ENCODE measurements at regions not wholly inside any gene's neighbourhood (a gene's known extent, or its start where the extent isn't known, plus 50 kb on each side); places are given as distances from the start of the nearest gene placed in this dataset.

DNA sequence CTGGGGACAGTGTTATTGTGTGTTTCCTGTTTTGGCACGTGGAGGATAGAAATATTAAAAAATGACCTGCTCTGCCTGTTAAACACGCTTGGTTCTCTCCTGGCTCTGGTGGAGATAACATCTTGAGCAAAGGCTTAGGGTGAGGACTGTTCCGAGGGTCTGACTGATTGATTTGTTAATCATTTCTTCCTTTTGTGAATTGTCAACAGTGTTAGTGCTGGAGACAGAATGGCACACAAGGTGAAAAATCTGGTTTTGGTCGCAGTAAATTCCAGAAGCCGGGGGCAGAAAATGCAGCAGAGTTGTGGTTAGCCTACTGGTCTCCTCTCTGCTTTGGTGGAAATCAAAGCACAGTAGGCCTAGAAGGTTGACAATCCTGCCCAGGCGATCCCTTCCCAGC is 163.6 kb downstream of the FGF9 start:
- DNase-seq (ENCODE audit: low read depth, low spot score), result no peak
- Histone ChIP-seq H3K4me3 (ENCODE audit: low read depth in 2 of 2, low read length in 2 of 2) (no peak overlapping the region), H3K36me3 (ENCODE audit: control insufficient read depth, insufficient read depth, low read length) (no peaks in the 10 kb centered on the region), H3K4me1 (ENCODE audit: control insufficient read depth, insufficient read depth, low read length) (no peaks in the 10 kb centered on the region), H3K27me3 (ENCODE audit: control insufficient read depth, insufficient read depth, low read length) (no peaks in the 10 kb centered on the region), H3K9me3 (ENCODE audit: control insufficient read depth, insufficient read depth, low read depth, low read length) (no peaks in the 10 kb centered on the region), H3K27ac (ENCODE audit: low read length) (no peak overlapping the region)
- TF ChIP-seq SIN3A (IDR thresholded peaks at IDR 0.05; ENCODE audit: borderline replicate concordance, insufficient read depth, low read depth, low read length) (no peak), POLR2AphosphoS5 (IDR thresholded peaks at IDR 0.05; ENCODE audit: low read depth, low read length) (no peak), TCF7L2 (IDR thresholded peaks at IDR 0.05; ENCODE audit: low read depth, low read length) (no peak)
- TF ChIP-seq, protein P1, sequence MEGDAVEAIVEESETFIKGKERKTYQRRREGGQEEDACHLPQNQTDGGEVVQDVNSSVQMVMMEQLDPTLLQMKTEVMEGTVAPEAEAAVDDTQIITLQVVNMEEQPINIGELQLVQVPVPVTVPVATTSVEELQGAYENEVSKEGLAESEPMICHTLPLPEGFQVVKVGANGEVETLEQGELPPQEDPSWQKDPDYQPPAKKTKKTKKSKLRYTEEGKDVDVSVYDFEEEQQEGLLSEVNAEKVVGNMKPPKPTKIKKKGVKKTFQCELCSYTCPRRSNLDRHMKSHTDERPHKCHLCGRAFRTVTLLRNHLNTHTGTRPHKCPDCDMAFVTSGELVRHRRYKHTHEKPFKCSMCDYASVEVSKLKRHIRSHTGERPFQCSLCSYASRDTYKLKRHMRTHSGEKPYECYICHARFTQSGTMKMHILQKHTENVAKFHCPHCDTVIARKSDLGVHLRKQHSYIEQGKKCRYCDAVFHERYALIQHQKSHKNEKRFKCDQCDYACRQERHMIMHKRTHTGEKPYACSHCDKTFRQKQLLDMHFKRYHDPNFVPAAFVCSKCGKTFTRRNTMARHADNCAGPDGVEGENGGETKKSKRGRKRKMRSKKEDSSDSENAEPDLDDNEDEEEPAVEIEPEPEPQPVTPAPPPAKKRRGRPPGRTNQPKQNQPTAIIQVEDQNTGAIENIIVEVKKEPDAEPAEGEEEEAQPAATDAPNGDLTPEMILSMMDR (IDR thresholded peaks at IDR 0.05), result no peak
- TF ChIP-seq, protein P2, sequence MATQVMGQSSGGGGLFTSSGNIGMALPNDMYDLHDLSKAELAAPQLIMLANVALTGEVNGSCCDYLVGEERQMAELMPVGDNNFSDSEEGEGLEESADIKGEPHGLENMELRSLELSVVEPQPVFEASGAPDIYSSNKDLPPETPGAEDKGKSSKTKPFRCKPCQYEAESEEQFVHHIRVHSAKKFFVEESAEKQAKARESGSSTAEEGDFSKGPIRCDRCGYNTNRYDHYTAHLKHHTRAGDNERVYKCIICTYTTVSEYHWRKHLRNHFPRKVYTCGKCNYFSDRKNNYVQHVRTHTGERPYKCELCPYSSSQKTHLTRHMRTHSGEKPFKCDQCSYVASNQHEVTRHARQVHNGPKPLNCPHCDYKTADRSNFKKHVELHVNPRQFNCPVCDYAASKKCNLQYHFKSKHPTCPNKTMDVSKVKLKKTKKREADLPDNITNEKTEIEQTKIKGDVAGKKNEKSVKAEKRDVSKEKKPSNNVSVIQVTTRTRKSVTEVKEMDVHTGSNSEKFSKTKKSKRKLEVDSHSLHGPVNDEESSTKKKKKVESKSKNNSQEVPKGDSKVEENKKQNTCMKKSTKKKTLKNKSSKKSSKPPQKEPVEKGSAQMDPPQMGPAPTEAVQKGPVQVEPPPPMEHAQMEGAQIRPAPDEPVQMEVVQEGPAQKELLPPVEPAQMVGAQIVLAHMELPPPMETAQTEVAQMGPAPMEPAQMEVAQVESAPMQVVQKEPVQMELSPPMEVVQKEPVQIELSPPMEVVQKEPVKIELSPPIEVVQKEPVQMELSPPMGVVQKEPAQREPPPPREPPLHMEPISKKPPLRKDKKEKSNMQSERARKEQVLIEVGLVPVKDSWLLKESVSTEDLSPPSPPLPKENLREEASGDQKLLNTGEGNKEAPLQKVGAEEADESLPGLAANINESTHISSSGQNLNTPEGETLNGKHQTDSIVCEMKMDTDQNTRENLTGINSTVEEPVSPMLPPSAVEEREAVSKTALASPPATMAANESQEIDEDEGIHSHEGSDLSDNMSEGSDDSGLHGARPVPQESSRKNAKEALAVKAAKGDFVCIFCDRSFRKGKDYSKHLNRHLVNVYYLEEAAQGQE (IDR thresholded peaks at IDR 0.05; ENCODE audit: insufficient read depth in 1 of 2, low read depth in 2 of 2, low read length in 1 of 2), result no peak
- intact Hi-C loops (cut with micrococcal nuclease; ENCODE audit: unreplicated experiment), result no loop called here
- BruUV-seq (replicated peaks), result no TSS peak
- ATAC-seq, result no peak
- CTCF ChIA-PET, result no interaction called here
- POLR2A ChIA-PET, result no interaction called here
- in situ Hi-C loops (cut with HindIII; ENCODE audit: low pct_unique_long_range_greater_than_20kb, low sequenced_read_pairs), result no loop called here

DNA sequence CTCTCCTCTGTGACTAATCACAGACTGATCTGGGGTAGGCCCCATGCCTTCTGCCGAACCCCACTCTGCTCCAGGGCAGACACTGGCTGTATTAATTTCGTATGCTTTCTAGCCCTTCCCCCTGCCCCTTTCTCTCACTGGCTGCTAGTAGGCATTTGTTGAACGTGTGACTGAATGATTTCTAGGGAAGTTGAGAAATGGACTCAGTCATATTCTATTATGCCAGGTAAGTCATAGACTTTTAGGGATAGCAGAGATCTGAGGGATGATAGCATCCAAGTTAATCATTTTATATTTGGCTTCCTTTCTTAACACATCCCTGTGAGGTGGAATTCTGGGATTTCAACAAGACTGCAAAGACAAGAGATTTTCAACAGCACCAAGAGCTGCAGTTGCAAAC is 166.4 kb downstream of the FGF9 start:
- intact Hi-C loops (cut with micrococcal nuclease; ENCODE audit: unreplicated experiment), result no loop called here
- H3K27me3 ChIP-seq (ENCODE audit: control insufficient read depth, insufficient read depth, low read length), result no peaks in the 10 kb centered on the region

More for the DNA sequence above, 166.4 kb downstream of the FGF9 start:
- no peaks in the 10 kb centered on the region for H3K4me1 ChIP-seq (ENCODE audit: control insufficient read depth, insufficient read depth, low read length)
- no TSS peak for BruUV-seq (replicated peaks)
- POLR2A ChIA-PET, result no interaction called here
- CTCF ChIA-PET, result no interaction called here
- ATAC-seq (no peak), DNase-seq (ENCODE audit: low read depth, low spot score) (no peak)
- no peak overlapping the region for H3K27ac ChIP-seq (ENCODE audit: low read length)
- H3K9me3 ChIP-seq (ENCODE audit: control insufficient read depth, insufficient read depth, low read depth, low read length), result no peaks in the 10 kb centered on the region
- TF ChIP-seq, protein P2 (IDR thresholded peaks at IDR 0.05; ENCODE audit: insufficient read depth in 1 of 2, low read depth in 2 of 2, low read length in 1 of 2), result no peak
- TF ChIP-seq SIN3A (IDR thresholded peaks at IDR 0.05; ENCODE audit: borderline replicate concordance, insufficient read depth, low read depth, low read length) (no peak), TCF7L2 (IDR thresholded peaks at IDR 0.05; ENCODE audit: low read depth, low read length) (no peak), POLR2AphosphoS5 (IDR thresholded peaks at IDR 0.05; ENCODE audit: low read depth, low read length) (no peak)
- TF ChIP-seq, protein P1 (IDR thresholded peaks at IDR 0.05), result no peak
- in situ Hi-C loops (cut with HindIII; ENCODE audit: low pct_unique_long_range_greater_than_20kb, low sequenced_read_pairs), result no loop called here
- H3K36me3 ChIP-seq (ENCODE audit: control insufficient read depth, insufficient read depth, low read length), result no peaks in the 10 kb centered on the region
- H3K4me3 ChIP-seq (ENCODE audit: low read depth in 2 of 2, low read length in 2 of 2), result no peak overlapping the region
